H9 (cell line): ENCODE measurements at regions not wholly inside any gene's neighbourhood (a gene's known extent, or its start where the extent isn't known, plus 50 kb on each side); places are given as distances from the start of the nearest gene placed in this dataset.

Experiments
- DNase-seq: peaks from one replicate; pipeline ENCODE4 v3.0.0-alpha.2; 2017
- H2AFZ ChIP-seq: one replicate; pipeline ENCODE4 v1.6.1; 2013; ENCODE audit warnings: mild to moderate bottlenecking, low read length, control low read depth, moderate library complexity
- H2AK5ac ChIP-seq: 2 replicates; pipeline ENCODE4 v1.6.1; 2013; ENCODE audit warnings: low read length, control low read depth, mixed read lengths; ENCODE audit not compliant: insufficient read length
- H2BK120ac ChIP-seq: one replicate; pipeline ENCODE4 v1.6.1; 2013; ENCODE audit warnings: low read depth, mild to moderate bottlenecking, low read length, control low read depth, inconsistent platforms; ENCODE audit not compliant: poor library complexity, severe bottlenecking
- H2BK12ac ChIP-seq: 2 replicates; pipeline ENCODE4 v1.6.1; 2013; ENCODE audit warnings: low read length, control low read depth, mixed read lengths, low read depth; ENCODE audit not compliant: insufficient read length
- H2BK15ac ChIP-seq: 2 replicates; pipeline ENCODE4 v1.6.1; 2013; ENCODE audit warnings: low read depth, low read length, control low read depth
- H2BK20ac ChIP-seq: one replicate; pipeline ENCODE4 v1.6.1; 2013; ENCODE audit warnings: low read depth, mild to moderate bottlenecking, low read length, control low read depth, inconsistent platforms; ENCODE audit not compliant: poor library complexity, severe bottlenecking
- H2BK5ac ChIP-seq: 2 replicates; pipeline ENCODE4 v1.6.1; 2013; ENCODE audit warnings: low read length, control low read depth, mixed read lengths; ENCODE audit not compliant: insufficient read length
- H3K14ac ChIP-seq: 2 replicates; pipeline ENCODE4 v1.6.1; 2013; ENCODE audit warnings: low read length, control low read depth; ENCODE audit not compliant: insufficient read depth
- H3K18ac ChIP-seq: 2 replicates; pipeline ENCODE4 v1.6.1; 2013; ENCODE audit warnings: low read depth, mild to moderate bottlenecking, mixed read lengths, low read length, control low read depth; ENCODE audit not compliant: insufficient read length
- H3K23ac ChIP-seq: 2 replicates; pipeline ENCODE4 v1.6.1; 2013; ENCODE audit warnings: low read length, control low read depth, mixed read lengths, low read depth; ENCODE audit not compliant: insufficient read length
- H3K23me2 ChIP-seq: 2 replicates; pipeline ENCODE4 v1.6.1; 2013; ENCODE audit warnings: low read depth, mild to moderate bottlenecking, mixed read lengths, low read length, control low read depth; ENCODE audit not compliant: insufficient read length, poor library complexity, severe bottlenecking
- H3K27ac ChIP-seq: 2 replicates; pipeline ENCODE4 v1.5.1; 2013; ENCODE audit warnings: low read length, control low read depth, mixed read lengths, low read depth; ENCODE audit not compliant: insufficient read length
- H3K27me3 ChIP-seq: 2 replicates; pipeline ENCODE4 v1.6.1; 2013; ENCODE audit warnings: low read length, control low read depth, inconsistent platforms; ENCODE audit not compliant: insufficient read depth
- H3K4ac ChIP-seq: 2 replicates; pipeline ENCODE4 v1.6.1; 2013; ENCODE audit warnings: low read depth, mild to moderate bottlenecking, control low read depth, inconsistent platforms, low read length, moderate library complexity
- H3K4me1 ChIP-seq: 2 replicates; pipeline ENCODE4 v1.6.1; 2013; ENCODE audit warnings: low read length, control low read depth, inconsistent platforms; ENCODE audit not compliant: insufficient read depth
- H3K4me2 ChIP-seq: 2 replicates; pipeline ENCODE4 v1.6.1; 2013; ENCODE audit warnings: low read length, control low read depth, mixed read lengths; ENCODE audit not compliant: insufficient read length, insufficient read depth
- H3K56ac ChIP-seq: 2 replicates; pipeline ENCODE4 v1.6.1; 2013; ENCODE audit warnings: low read depth, mild to moderate bottlenecking, mixed read lengths, low read length, control low read depth; ENCODE audit not compliant: insufficient read length
- H3K79me1 ChIP-seq: 2 replicates; pipeline ENCODE4 v1.6.1; 2013; ENCODE audit warnings: low read depth, mild to moderate bottlenecking, moderate library complexity, low read length, control low read depth, inconsistent platforms; ENCODE audit not compliant: insufficient read depth, poor library complexity, severe bottlenecking
- H3K79me2 ChIP-seq: 2 replicates; pipeline ENCODE4 v1.6.1; 2013; ENCODE audit warnings: low read length, control low read depth, inconsistent platforms; ENCODE audit not compliant: insufficient read depth
- H3K9ac ChIP-seq: 2 replicates; pipeline ENCODE4 v1.6.1; 2013; ENCODE audit warnings: low read length, control low read depth, mixed read lengths; ENCODE audit not compliant: insufficient read length; ENCODE audit errors: extremely low read depth
- H3K9me3 ChIP-seq: one replicate; pipeline ENCODE4 v1.6.1; 2013; ENCODE audit warnings: low read depth, low read length, inconsistent platforms; ENCODE audit not compliant: control insufficient read depth
- H3T11ph ChIP-seq: one replicate; pipeline ENCODE4 v1.6.1; 2013; ENCODE audit warnings: mild to moderate bottlenecking, low read length, control low read depth, inconsistent platforms
- H4K20me1 ChIP-seq: one replicate; pipeline ENCODE4 v1.6.1; 2013; ENCODE audit not compliant: control insufficient read depth, insufficient read length, insufficient read depth
- H4K5ac ChIP-seq: 2 replicates; pipeline ENCODE4 v1.6.1; 2013; ENCODE audit warnings: low read depth, mild to moderate bottlenecking, mixed read lengths, low read length, control low read depth; ENCODE audit not compliant: insufficient read length
- H4K8ac ChIP-seq: replicated peaks from 2 replicates; pipeline ENCODE4 v1.6.1; 2013; ENCODE audit warnings: low read length, control low read depth, mixed read lengths, low read depth; ENCODE audit not compliant: insufficient read length
- H4K91ac ChIP-seq: 2 replicates; pipeline ENCODE4 v1.6.1; 2013; ENCODE audit warnings: low read depth, mild to moderate bottlenecking, moderate library complexity, mixed read lengths, low read length, control low read depth; ENCODE audit not compliant: insufficient read length
- H3K27ac Mint-ChIP-seq, 3 experiments: 2 replicates in 2 of 3; 3 replicates in 1 of 3; pipeline ENCODE4 v1.8.0; 2020 to 2021; ENCODE audit warnings: mixed read lengths in 3 of 3, mild to moderate bottlenecking in 1 of 3, moderate library complexity in 1 of 3
- H3K27me3 Mint-ChIP-seq: 2 replicates; pipeline ENCODE4 v1.8.0; 2021; ENCODE audit warnings: low read depth, mild to moderate bottlenecking, moderate library complexity, mixed read lengths
- H3K36me3 Mint-ChIP-seq, 3 experiments: 2 replicates in 2 of 3; 3 replicates in 1 of 3; pipeline ENCODE4 v1.8.0; 2020 to 2021; ENCODE audit warnings: low read depth in 3 of 3, mixed read lengths in 3 of 3; ENCODE audit not compliant: insufficient read depth in 1 of 3
- H3K4me1 Mint-ChIP-seq, 2 experiments: 2 replicates each; pipeline ENCODE4 v1.8.0; 2020; ENCODE audit warnings: mixed read lengths in 2 of 2
- H3K4me3 Mint-ChIP-seq, 2 experiments: 2 replicates in 1 of 2; 3 replicates in 1 of 2; pipeline ENCODE4 v1.8.0; 2020 to 2021; ENCODE audit warnings: mild to moderate bottlenecking in 2 of 2, mixed read lengths in 2 of 2, moderate library complexity in 1 of 2
- H3K9me3 Mint-ChIP-seq, 2 experiments: 2 replicates in 1 of 2; 3 replicates in 1 of 2; pipeline ENCODE4 v1.8.0; 2020; ENCODE audit warnings: mild to moderate bottlenecking in 2 of 2, mixed read lengths in 2 of 2, moderate library complexity in 1 of 2
- WGBS: extraction: QIAGEN DNeasy Blood & Tissue Kit; methylation state at CpG from one replicate; pipeline ENCODE4 v1.1.7; 2013; ENCODE audit warnings: missing lambda C conversion rate, low lambda C conversion rate, mixed read lengths; ENCODE audit not compliant: insufficient read length; ENCODE audit errors: extremely low coverage; 5-methylcytosine and 5-hydroxymethylcytosine counted together
- TF ChIP-seq, protein P1 (sequence below): fragments of 200-600 bp; sonication (generic); conservative IDR thresholded peaks from 3 replicates; pipeline ENCODE4 v1.8.0; 2021; ENCODE audit warnings: antibody characterized with exemption, mild to moderate bottlenecking

DNA sequence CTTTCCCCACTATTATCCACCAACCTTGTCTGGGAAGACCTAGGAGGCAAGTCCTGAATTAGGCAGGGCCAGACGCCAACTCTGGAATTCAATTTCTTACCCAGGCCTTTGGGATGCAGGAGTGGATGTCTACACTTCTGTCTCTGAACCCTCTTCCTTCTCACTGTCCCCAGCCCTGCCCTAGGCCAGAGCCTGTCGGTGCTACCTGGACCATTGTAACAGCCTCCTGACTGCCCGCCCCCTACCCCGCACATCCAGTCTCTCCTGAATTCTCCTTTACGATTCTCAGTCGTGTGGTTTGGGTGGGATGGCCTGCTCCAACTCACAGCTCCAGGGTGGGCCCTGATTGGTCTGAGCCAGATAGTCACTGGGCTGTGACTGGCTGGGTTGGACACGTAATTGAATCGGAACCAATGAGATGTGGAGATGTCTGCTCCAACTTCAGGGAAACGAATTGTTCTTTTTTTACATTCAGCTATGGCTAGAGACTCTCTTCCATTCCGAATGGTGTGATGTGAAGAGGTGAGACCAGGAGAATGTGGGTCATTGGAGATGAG lies 304.6 kb downstream of the PTPRU start:
- Histone ChIP-seq H2BK20ac (no peak overlapping the region), H3K18ac (no peak overlapping the region), H4K20me1 (no peaks in the 10 kb centered on the region), H2BK15ac (no peak overlapping the region), H3K56ac (no peak overlapping the region), H3K4me1 (no peaks in the 10 kb centered on the region), H3K23me2 (no peaks in the 10 kb centered on the region), H3K9me3 (no peaks in the 10 kb centered on the region), H3T11ph (no peak overlapping the region), H3K79me2 (no peaks in the 10 kb centered on the region), H4K91ac (no peak overlapping the region), H3K23ac (no peak overlapping the region), H3K4ac (no peak overlapping the region), H3K79me1 (no peaks in the 10 kb centered on the region), H2BK120ac (no peak overlapping the region), H2AK5ac (no peak overlapping the region), H4K8ac (no peak overlapping the region), H3K27me3 (no peaks in the 10 kb centered on the region), H2BK12ac (no peak overlapping the region), H3K27ac (no peak overlapping the region), H3K9ac (no peak overlapping the region), H2BK5ac (no peak overlapping the region), H4K5ac (no peak overlapping the region), H3K4me2 (no peak overlapping the region), H3K14ac (no peak overlapping the region; the same call in 1 of the 2 replicates), H2AFZ (no peak overlapping the region)
- Mint-ChIP-seq H3K27me3 (peaks cover 7% of the 10 kb centered on the region), H3K9me3 (no peaks in the 10 kb centered on the region), H3K27ac (peak overlapping the region in 1 of 3 experiments; percentile 79; a peak in 1 of 7 replicates), H3K4me1 (no peaks in the 10 kb centered on the region), H3K4me3 (no peak overlapping the region), H3K36me3 (no peaks in the 10 kb centered on the region; a peak in 1 of 7 replicates)
- WGBS, result no CpG with 5 or more reads among the region's 10 CpGs
- TF ChIP-seq, protein P1, sequence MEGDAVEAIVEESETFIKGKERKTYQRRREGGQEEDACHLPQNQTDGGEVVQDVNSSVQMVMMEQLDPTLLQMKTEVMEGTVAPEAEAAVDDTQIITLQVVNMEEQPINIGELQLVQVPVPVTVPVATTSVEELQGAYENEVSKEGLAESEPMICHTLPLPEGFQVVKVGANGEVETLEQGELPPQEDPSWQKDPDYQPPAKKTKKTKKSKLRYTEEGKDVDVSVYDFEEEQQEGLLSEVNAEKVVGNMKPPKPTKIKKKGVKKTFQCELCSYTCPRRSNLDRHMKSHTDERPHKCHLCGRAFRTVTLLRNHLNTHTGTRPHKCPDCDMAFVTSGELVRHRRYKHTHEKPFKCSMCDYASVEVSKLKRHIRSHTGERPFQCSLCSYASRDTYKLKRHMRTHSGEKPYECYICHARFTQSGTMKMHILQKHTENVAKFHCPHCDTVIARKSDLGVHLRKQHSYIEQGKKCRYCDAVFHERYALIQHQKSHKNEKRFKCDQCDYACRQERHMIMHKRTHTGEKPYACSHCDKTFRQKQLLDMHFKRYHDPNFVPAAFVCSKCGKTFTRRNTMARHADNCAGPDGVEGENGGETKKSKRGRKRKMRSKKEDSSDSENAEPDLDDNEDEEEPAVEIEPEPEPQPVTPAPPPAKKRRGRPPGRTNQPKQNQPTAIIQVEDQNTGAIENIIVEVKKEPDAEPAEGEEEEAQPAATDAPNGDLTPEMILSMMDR, result no peak
- peak; percentile 21 for DNase-seq
